ENCODE measurements at regions not wholly inside any gene's neighbourhood (a gene's known extent, or its start where the extent isn't known, plus 50 kb on each side); places are given as distances from the start of the nearest gene placed in this dataset.
"Not testable (repeated sequence)": the region's sequence is repeated elsewhere in the genome, so short reads cannot be mapped to it uniquely, and the experiment has no call there.

GRCh38 chr9:78438211-78438610 lies 141.3 kb downstream of the PSAT1 start:
- DNase-seq (ENCODE audit: low spot score): no peak

- no peak for DNase-seq (ENCODE audit: low spot score)
These were observed 141.9 kb downstream of the PSAT1 start for GRCh38 chr9:78438780-78439179.

- peak; percentile 90 for DNase-seq (ENCODE audit: low spot score)
These were observed 142.4 kb downstream of the PSAT1 start for GRCh38 chr9:78439190-78439865.

- no peak for DNase-seq (ENCODE audit: low spot score)
These were observed 143.2 kb downstream of the PSAT1 start for GRCh38 chr9:78439866-78440830.

- no peak for DNase-seq (ENCODE audit: low spot score)
These were observed 144.5 kb downstream of the PSAT1 start for GRCh38 chr9:78441396-78441795.

- no peak for DNase-seq (ENCODE audit: low spot score)
These were observed 145.0 kb downstream of the PSAT1 start for GRCh38 chr9:78441822-78442431.

GRCh38 chr9:78442577-78442976 lies 145.7 kb downstream of the PSAT1 start:
- not testable (repeated sequence) for DNase-seq (ENCODE audit: low spot score)

GRCh38 chr9:78443946-78444345 lies 147.0 kb downstream of the PSAT1 start:
- DNase-seq (ENCODE audit: low spot score): no peak

GRCh38 chr9:78448960-78449673 lies 152.2 kb downstream of the PSAT1 start:
- DNase-seq (ENCODE audit: low spot score): no peak

GRCh38 chr9:78453450-78453849 lies 156.5 kb downstream of the PSAT1 start:
- peak; percentile 7 for DNase-seq (ENCODE audit: low spot score)

GRCh38 chr9:78462611-78463010 lies 165.7 kb downstream of the PSAT1 start:
- peak; percentile 9 for DNase-seq (ENCODE audit: low spot score)

- DNase-seq (ENCODE audit: low spot score): no peak
These were observed 166.8 kb downstream of the PSAT1 start for GRCh38 chr9:78463750-78464149.

- no peak for DNase-seq (ENCODE audit: low spot score)
These were observed 171.3 kb downstream of the PSAT1 start for GRCh38 chr9:78468231-78468630.

GRCh38 chr9:78468974-78469576 lies 172.2 kb downstream of the PSAT1 start:
- DNase-seq (ENCODE audit: low spot score): no peak

GRCh38 chr9:78470216-78470615 lies 173.3 kb downstream of the PSAT1 start:
- DNase-seq (ENCODE audit: low spot score): no peak

GRCh38 chr9:78470741-78471140 lies 173.8 kb downstream of the PSAT1 start:
- DNase-seq (ENCODE audit: low spot score): no peak

- DNase-seq (ENCODE audit: low spot score): no peak
These were observed 175.2 kb downstream of the PSAT1 start for GRCh38 chr9:78472111-78472510.

- no peak for DNase-seq (ENCODE audit: low spot score)
These were observed 182.5 kb downstream of the PSAT1 start for GRCh38 chr9:78479441-78479840.

- no peak for DNase-seq (ENCODE audit: low spot score)
These were observed 189.7 kb downstream of the PSAT1 start for GRCh38 chr9:78486661-78487060.

- DNase-seq (ENCODE audit: low spot score): no peak
These were observed 193.3 kb downstream of the PSAT1 start for GRCh38 chr9:78490231-78490630.

GRCh38 chr9:78491402-78491801 lies 194.5 kb downstream of the PSAT1 start:
- DNase-seq (ENCODE audit: low spot score): no peak
